ENCODE measurements at regions not wholly inside any gene's neighbourhood (a gene's known extent, or its start where the extent isn't known, plus 50 kb on each side); places are given as distances from the start of the nearest gene placed in this dataset.
"Not testable (repeated sequence)": the region's sequence is repeated elsewhere in the genome, so short reads cannot be mapped to it uniquely, and the experiment has no call there.

DNA sequence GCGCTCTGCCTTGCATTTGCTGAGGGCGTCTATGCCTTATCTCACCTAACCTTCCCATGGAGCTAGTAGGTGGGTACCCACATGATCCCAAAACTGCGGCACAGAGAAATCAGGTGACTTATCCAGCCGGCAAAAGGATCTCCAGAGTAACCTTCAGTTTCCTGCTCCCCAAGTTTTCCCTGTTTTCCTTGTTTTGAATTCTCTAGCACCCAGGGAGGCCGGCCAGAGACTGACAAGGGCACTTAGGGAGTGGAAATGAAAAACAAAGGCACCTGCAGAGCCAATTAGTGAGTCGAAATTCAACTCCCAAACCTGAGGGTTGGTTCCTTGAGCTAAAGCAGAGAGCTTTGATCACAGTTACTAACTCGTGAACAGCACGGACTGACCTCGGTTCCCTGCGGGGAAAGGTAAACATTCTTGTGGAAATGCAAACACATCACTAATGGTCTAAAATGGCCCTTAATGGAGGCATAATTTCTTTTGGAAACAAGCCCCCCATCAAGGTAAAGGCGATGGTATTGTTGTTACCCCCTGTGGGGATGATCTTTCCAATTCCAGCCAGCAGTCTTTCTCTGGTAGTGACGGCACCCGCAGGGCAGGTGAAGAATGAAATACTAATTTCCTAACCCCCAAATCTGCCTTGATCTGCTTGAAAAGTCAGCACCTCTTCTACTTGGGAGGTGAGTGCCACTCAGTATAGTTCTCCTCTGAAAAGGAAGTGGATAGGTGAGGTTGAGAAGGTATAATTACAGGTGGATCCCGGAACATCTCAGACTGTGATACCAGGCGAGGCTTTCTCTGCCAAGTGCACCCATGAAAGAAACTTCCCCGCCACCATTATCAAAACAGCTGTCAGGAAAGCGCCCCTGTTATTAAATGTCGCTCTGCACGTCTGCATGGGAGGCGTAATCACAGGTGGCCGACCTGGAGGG lies 365.6 kb upstream of the AUTS2 start:
- peaks cover 100% of the 10 kb centered on the region for H3K27me3 ChIP-seq (ENCODE audit: insufficient read depth, low read length)
- H3K27ac ChIP-seq (ENCODE audit: low read depth, low read length): no peak overlapping the region; the same call in 1 of the 2 replicates
- WGBS: 2% methylated on average over 21 of the region's 21 CpGs
- no peaks in the 10 kb centered on the region for H3K36me3 ChIP-seq (ENCODE audit: insufficient read depth, low read length)
- peaks cover 15% of the 10 kb centered on the region for H3K4me1 ChIP-seq (ENCODE audit: insufficient read depth, low read length)
- no peaks in the 10 kb centered on the region for H3K9me3 ChIP-seq (ENCODE audit: insufficient read depth, low read depth, low read length)
- H3K4me3 ChIP-seq (ENCODE audit: low read length): peak overlapping the region; percentile 20; the same call in 1 of the 2 replicates
- no peak overlapping the region for H3K9ac ChIP-seq (ENCODE audit: low read depth, low read length)

- Histone ChIP-seq H3K9ac (ENCODE audit: low read depth, low read length) (no peak overlapping the region), H3K9me3 (ENCODE audit: insufficient read depth, low read depth, low read length) (no peaks in the 10 kb centered on the region), H3K4me3 (ENCODE audit: low read length) (no peak overlapping the region), H3K4me1 (ENCODE audit: insufficient read depth, low read length) (peaks cover 6% of the 10 kb centered on the region), H3K27ac (ENCODE audit: low read depth, low read length) (no peak overlapping the region), H3K36me3 (ENCODE audit: insufficient read depth, low read length) (no peaks in the 10 kb centered on the region), H3K27me3 (ENCODE audit: insufficient read depth, low read length) (peaks cover 96% of the 10 kb centered on the region)
- WGBS: 92% methylated on average over 8 of the region's 8 CpGs
These were observed 360.7 kb upstream of the AUTS2 start for GRCh38 chr7:69237541-69237940.

- no peaks in the 10 kb centered on the region for H3K36me3 ChIP-seq (ENCODE audit: insufficient read depth, low read length)
- peaks cover 7% of the 10 kb centered on the region; the same call in 1 of the 2 replicates for H3K4me1 ChIP-seq (ENCODE audit: insufficient read depth, low read length)
- H3K27me3 ChIP-seq (ENCODE audit: insufficient read depth, low read length): peaks cover 62% of the 10 kb centered on the region
- H3K9me3 ChIP-seq (ENCODE audit: insufficient read depth, low read depth, low read length): no peaks in the 10 kb centered on the region
- no peak overlapping the region for H3K9ac ChIP-seq (ENCODE audit: low read depth, low read length)
- no peak overlapping the region for H3K4me3 ChIP-seq (ENCODE audit: low read length)
- 92% methylated on average over 1 of the region's 1 CpG for WGBS
- no peak overlapping the region for H3K27ac ChIP-seq (ENCODE audit: low read depth, low read length)
These were observed 355.3 kb upstream of the AUTS2 start for GRCh38 chr7:69243016-69243415.

- no peak overlapping the region for H3K4me3 ChIP-seq (ENCODE audit: low read length)
- 92% methylated on average over 2 of the region's 2 CpGs for WGBS
- no peak overlapping the region for H3K27ac ChIP-seq (ENCODE audit: low read depth, low read length)
- no peak overlapping the region for H3K9ac ChIP-seq (ENCODE audit: low read depth, low read length)
- no peaks in the 10 kb centered on the region for H3K9me3 ChIP-seq (ENCODE audit: insufficient read depth, low read depth, low read length)
- no peaks in the 10 kb centered on the region for H3K36me3 ChIP-seq (ENCODE audit: insufficient read depth, low read length)
- peaks cover 46% of the 10 kb centered on the region for H3K27me3 ChIP-seq (ENCODE audit: insufficient read depth, low read length)
- H3K4me1 ChIP-seq (ENCODE audit: insufficient read depth, low read length): peaks cover 7% of the 10 kb centered on the region; the same call in 1 of the 2 replicates
These were observed 353.6 kb upstream of the AUTS2 start for GRCh38 chr7:69244701-69245100.

DNA sequence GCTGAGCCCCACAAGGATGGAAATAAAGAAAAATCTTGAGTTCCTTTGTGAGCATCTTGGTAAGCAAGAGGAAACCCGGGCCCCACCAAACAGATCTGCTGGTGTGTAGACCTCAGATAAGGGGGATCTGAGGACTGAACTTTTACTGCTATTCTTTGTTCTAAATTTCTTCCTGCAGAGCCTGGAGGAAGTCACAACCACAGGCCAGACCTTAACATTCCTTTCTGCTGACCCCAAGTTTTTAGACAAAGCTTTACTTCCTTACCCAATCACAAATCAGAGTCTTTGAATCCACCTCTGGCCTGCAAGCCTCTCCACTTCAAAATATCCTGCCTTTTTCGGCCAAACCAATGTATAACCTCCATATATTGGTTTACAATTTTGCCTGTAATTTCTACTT lies 352.6 kb upstream of the AUTS2 start:
- WGBS: 77% methylated on average over 2 of the region's 2 CpGs
- Histone ChIP-seq H3K4me3 (ENCODE audit: low read length) (no peak overlapping the region), H3K36me3 (ENCODE audit: insufficient read depth, low read length) (no peaks in the 10 kb centered on the region), H3K27ac (ENCODE audit: low read depth, low read length) (no peak overlapping the region), H3K9ac (ENCODE audit: low read depth, low read length) (no peak overlapping the region; the same call in 1 of the 2 replicates), H3K9me3 (ENCODE audit: insufficient read depth, low read depth, low read length) (no peaks in the 10 kb centered on the region), H3K4me1 (ENCODE audit: insufficient read depth, low read length) (peaks cover 7% of the 10 kb centered on the region; the same call in 1 of the 2 replicates), H3K27me3 (ENCODE audit: insufficient read depth, low read length) (peaks cover 39% of the 10 kb centered on the region)

- Histone ChIP-seq H3K27ac (ENCODE audit: low read depth, low read length) (no peak overlapping the region), H3K27me3 (ENCODE audit: insufficient read depth, low read length) (peaks cover 28% of the 10 kb centered on the region), H3K36me3 (ENCODE audit: insufficient read depth, low read length) (no peaks in the 10 kb centered on the region), H3K9me3 (ENCODE audit: insufficient read depth, low read depth, low read length) (no peaks in the 10 kb centered on the region), H3K4me1 (ENCODE audit: insufficient read depth, low read length) (peaks cover 7% of the 10 kb centered on the region; the same call in 1 of the 2 replicates), H3K4me3 (ENCODE audit: low read length) (no peak overlapping the region), H3K9ac (ENCODE audit: low read depth, low read length) (no peak overlapping the region)
- 94% methylated on average over 3 of the region's 3 CpGs for WGBS
These were observed 351.5 kb upstream of the AUTS2 start for GRCh38 chr7:69246758-69247157.

DNA sequence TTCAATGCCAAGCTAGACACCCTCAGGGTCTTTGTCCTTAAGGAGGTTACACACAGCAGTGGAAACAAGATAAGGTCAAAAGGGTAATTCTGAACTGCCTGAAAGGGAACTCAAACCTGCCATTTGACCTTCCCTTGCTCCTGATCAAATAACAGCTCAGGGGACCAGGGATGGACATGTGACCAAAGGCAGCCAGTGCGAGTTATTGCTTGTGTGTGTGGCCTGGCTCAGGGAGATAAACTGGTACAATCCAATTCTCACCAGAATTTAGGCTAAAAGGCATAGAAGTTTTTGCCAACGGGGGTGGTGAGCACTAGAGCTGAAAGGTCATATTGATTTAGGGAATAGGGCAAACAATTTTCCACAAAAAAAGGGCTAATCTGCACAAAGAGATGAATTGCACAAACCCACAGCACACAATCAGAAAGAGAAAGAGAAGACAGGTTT lies 349.9 kb upstream of the AUTS2 start:
- no CpG with 5 or more reads among the region's 2 CpGs for WGBS
- not testable (repeated sequence) for H3K4me3 ChIP-seq (ENCODE audit: low read length); H3K9me3 ChIP-seq (ENCODE audit: insufficient read depth, low read depth, low read length)

GRCh38 chr7:69250958-69251357 lies 347.3 kb upstream of the AUTS2 start:
- H3K9ac ChIP-seq (ENCODE audit: low read depth, low read length): no peak overlapping the region
- 90% methylated on average over 5 of the region's 5 CpGs for WGBS

More for the DNA sequence above, 349.9 kb upstream of the AUTS2 start:
- not testable (repeated sequence) for H3K36me3 ChIP-seq (ENCODE audit: insufficient read depth, low read length); H3K27ac ChIP-seq (ENCODE audit: low read depth, low read length); H3K4me1 ChIP-seq (ENCODE audit: insufficient read depth, low read length); H3K9ac ChIP-seq (ENCODE audit: low read depth, low read length)
- peaks cover 15% of the 10 kb centered on the region; the same call in 1 of the 2 replicates for H3K27me3 ChIP-seq (ENCODE audit: insufficient read depth, low read length)

DNA sequence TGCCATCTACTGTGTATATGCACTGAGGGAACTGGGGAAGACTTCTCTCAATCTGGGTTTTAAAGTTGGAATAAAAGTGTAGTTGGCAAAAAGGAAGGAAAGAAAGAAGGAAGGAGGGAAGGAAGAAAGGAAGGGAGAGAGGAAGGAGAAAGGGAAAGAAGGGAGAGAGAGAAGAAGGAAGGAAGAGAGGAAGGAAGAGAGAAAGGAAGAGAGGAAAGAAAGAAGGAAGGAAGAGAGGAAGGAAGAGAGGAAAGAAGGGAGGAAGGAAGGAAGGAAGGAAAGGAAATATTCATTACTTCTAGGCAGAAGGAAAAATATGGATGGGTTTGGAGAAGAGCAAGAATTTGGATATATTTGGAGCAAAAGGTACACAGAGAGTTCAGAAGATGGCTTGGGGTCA lies 343.6 kb upstream of the AUTS2 start:
- Histone ChIP-seq H3K4me3 (ENCODE audit: low read length) (no peak overlapping the region), H3K27me3 (ENCODE audit: insufficient read depth, low read length) (peaks cover 15% of the 10 kb centered on the region; the same call in 1 of the 2 replicates)

More at GRCh38 chr7:69250958-69251357, 347.3 kb upstream of the AUTS2 start:
- Histone ChIP-seq H3K36me3 (ENCODE audit: insufficient read depth, low read length) (no peaks in the 10 kb centered on the region), H3K4me3 (ENCODE audit: low read length) (no peak overlapping the region), H3K9me3 (ENCODE audit: insufficient read depth, low read depth, low read length) (no peaks in the 10 kb centered on the region), H3K4me1 (ENCODE audit: insufficient read depth, low read length) (peaks cover 2% of the 10 kb centered on the region; the same call in 1 of the 2 replicates), H3K27ac (ENCODE audit: low read depth, low read length) (no peak overlapping the region), H3K27me3 (ENCODE audit: insufficient read depth, low read length) (peaks cover 8% of the 10 kb centered on the region; the same call in 1 of the 2 replicates)

DNA sequence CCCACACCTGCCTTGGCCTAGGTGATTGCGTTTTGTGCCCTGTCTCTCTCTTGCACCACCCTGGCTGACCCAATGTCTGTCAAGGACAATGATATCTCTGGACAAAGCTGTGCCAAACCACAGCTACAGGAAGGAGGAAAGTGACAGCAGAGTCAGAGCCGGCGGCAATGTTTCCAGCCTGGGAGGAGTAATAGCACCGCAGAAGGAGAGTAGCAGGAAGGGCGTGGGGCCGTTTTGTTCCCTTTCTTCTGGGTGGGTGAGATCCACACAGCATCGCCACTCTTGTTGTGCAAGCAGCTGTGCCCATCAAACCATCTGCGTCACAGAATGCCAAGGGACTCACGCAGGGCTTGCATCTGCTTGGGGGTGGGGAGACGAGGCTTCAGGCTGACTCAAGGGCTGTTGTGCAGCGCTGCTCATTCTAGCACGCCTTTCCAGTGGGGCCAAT lies 341.6 kb upstream of the AUTS2 start:
- Histone ChIP-seq H3K27ac (ENCODE audit: low read depth, low read length) (no peak overlapping the region), H3K27me3 (ENCODE audit: insufficient read depth, low read length) (peaks cover 15% of the 10 kb centered on the region; the same call in 1 of the 2 replicates), H3K9me3 (ENCODE audit: insufficient read depth, low read depth, low read length) (no peaks in the 10 kb centered on the region), H3K36me3 (ENCODE audit: insufficient read depth, low read length) (no peaks in the 10 kb centered on the region), H3K4me1 (ENCODE audit: insufficient read depth, low read length) (no peaks in the 10 kb centered on the region), H3K4me3 (ENCODE audit: low read length) (no peak overlapping the region), H3K9ac (ENCODE audit: low read depth, low read length) (no peak overlapping the region)
- WGBS: 93% methylated on average over 12 of the region's 12 CpGs

More for the DNA sequence above, 343.6 kb upstream of the AUTS2 start:
- H3K9ac ChIP-seq (ENCODE audit: low read depth, low read length): no peak overlapping the region
- H3K27ac ChIP-seq (ENCODE audit: low read depth, low read length): no peak overlapping the region
- no peaks in the 10 kb centered on the region for H3K4me1 ChIP-seq (ENCODE audit: insufficient read depth, low read length)
- no peaks in the 10 kb centered on the region for H3K36me3 ChIP-seq (ENCODE audit: insufficient read depth, low read length)
- no peaks in the 10 kb centered on the region for H3K9me3 ChIP-seq (ENCODE audit: insufficient read depth, low read depth, low read length)

GRCh38 chr7:69257592-69257991 lies 340.7 kb upstream of the AUTS2 start:
- H3K4me3 ChIP-seq (ENCODE audit: low read length): no peak overlapping the region
- H3K9ac ChIP-seq (ENCODE audit: low read depth, low read length): no peak overlapping the region
- H3K4me1 ChIP-seq (ENCODE audit: insufficient read depth, low read length): no peaks in the 10 kb centered on the region
- WGBS: 92% methylated on average over 2 of the region's 2 CpGs
- H3K9me3 ChIP-seq (ENCODE audit: insufficient read depth, low read depth, low read length): no peaks in the 10 kb centered on the region
- H3K36me3 ChIP-seq (ENCODE audit: insufficient read depth, low read length): no peaks in the 10 kb centered on the region
- peaks cover 12% of the 10 kb centered on the region; the same call in 1 of the 2 replicates for H3K27me3 ChIP-seq (ENCODE audit: insufficient read depth, low read length)
- H3K27ac ChIP-seq (ENCODE audit: low read depth, low read length): no peak overlapping the region
